AG09309 (cell line): ENCODE measurements at regions not wholly inside any gene's neighbourhood (a gene's known extent, or its start where the extent isn't known, plus 50 kb on each side); places are given as distances from the start of the nearest gene placed in this dataset.

Experiments used
- DNase-seq: peaks from one replicate; pipeline ENCODE4 v3.0.0-alpha.2; 2010; ENCODE audit warnings: low read depth
- H3K4me3 ChIP-seq: 2 replicates; pipeline ENCODE4 v1.5.1; 2011; ENCODE audit warnings: mild to moderate bottlenecking, low read depth, low read length, moderate library complexity; ENCODE audit not compliant: control insufficient read depth
- CTCF ChIP-seq: IDR thresholded peaks from 2 replicates; pipeline ENCODE4 v1.5.1; 2011; ENCODE audit warnings: mild to moderate bottlenecking, low read depth, low read length, inconsistent platforms; ENCODE audit not compliant: insufficient read depth, control insufficient read depth; ENCODE audit errors: missing control alignments

DNA sequence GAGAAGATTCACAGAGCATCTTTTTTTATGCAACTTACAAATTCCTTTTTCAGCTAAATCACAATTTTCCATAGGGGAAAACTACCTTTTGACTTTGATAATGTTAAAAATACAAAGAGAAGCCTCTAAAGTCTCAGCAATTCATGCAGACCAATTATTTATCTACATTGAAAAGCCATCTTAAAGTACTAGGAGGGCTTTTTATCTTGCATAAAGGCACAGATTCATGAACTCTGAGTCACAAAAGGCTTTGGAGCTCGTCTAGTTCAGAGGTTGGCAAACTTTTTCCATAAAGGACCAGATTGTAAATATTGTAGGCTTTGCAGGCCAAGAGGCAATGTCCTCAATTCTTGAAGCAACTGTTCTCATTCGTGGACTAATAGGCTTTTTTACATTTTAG lies 210.4 kb upstream of the HDX start:
- DNase-seq = no peak
- H3K4me3 ChIP-seq = no peak overlapping the region
- no peak for TF ChIP-seq CTCF

GRCh38 chrX:84715315-84715714 lies 213.1 kb upstream of the HDX start:
- H3K4me3 ChIP-seq = no peak overlapping the region
- TF ChIP-seq CTCF = no peak
- DNase-seq = no peak

GRCh38 chrX:84717343-84717742 lies 215.1 kb upstream of the HDX start:
- no peak for TF ChIP-seq CTCF
- H3K4me3 ChIP-seq = no peak overlapping the region
- DNase-seq = no peak

DNA sequence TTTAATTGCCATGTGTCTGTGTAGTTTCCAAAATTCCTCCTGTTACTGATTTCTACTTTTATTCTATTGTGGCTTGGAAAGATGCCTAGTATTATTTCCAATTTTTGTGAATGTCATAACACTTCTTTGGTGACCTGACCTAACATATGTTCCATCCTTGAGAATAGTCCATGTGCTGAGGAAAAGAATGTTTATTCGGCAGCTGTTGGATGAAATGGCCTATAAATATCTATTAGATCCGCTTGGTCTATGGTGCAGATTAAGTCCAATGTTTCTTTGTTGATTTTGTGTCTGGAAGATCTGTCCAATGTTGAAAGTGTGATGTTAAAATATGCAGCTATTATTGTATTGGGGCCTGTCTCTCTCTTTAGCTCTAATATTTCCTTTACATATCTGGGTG lies 219.2 kb upstream of the HDX start:
- no peak for DNase-seq
- H3K4me3 ChIP-seq = no peak overlapping the region
- TF ChIP-seq CTCF = no peak

DNA sequence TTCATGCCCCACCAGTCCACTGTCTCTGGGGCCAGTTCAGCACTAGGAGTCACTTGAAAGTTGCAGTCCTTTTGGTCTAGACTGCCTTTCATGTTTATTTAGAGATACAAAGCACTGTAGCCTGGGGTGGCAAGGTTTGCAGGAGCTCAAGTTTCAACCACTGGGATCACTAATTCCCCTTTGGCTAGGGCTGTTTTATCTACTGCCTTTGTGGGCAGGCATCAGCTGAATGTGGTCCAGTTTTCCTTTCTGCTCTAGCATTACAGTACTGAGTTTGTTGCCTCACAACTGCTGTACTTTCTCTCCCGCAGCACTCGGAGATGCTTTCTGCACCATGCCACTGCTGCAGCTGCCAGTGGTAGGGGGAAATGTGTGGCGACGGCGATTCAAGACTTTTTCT lies 222.3 kb upstream of the HDX start:
- no peak for TF ChIP-seq CTCF
- DNase-seq = no peak
- H3K4me3 ChIP-seq = no peak overlapping the region

DNA sequence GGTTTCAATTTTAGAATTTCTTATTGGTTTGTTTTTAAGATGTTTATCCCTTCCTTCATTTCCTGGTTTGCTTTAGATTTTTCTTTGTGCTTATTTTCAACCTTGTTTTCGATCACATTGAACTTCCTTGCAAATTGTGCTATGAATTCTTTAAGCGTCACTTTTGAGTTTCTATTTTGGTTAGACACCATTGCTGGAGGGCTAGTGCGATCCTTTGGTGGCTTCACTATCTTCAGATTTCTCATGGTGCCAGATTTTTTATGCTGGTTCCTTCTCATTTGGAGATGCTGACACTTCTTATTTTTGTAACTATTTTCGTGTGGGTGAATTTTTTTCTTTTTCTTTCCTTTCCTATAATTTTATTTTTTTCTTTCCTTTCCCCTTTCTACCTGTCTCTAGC lies 227.2 kb upstream of the HDX start:
- DNase-seq = no peak
- TF ChIP-seq CTCF = no peak
- H3K4me3 ChIP-seq = no peak overlapping the region

DNA sequence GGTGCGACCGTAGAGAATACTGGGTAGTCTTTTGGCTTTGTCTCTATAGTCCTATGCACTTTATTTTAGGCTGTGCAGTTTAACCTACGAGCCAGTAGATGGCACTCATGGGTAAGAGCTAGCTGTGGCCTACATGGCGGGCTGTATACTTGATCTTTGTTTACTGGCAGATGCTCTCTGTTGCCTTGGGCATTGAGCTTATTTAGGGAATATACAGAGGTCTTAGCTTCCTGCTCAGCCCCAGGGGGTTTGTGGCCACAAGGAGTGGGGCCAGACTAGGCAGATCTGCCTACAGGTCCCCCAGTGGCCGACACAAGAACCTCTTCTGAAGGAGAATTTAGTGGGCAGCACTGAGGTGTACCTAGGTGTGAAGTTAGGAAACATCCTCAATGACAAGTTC lies 227.6 kb upstream of the HDX start:
- DNase-seq = peak; percentile 3
- peak; percentile 83 for TF ChIP-seq CTCF

More for the DNA sequence above, 227.6 kb upstream of the HDX start:
- no peak overlapping the region for H3K4me3 ChIP-seq
